ACHN (cell line): ENCODE measurements at regions not wholly inside any gene's neighbourhood (a gene's known extent, or its start where the extent isn't known, plus 50 kb on each side); places are given as distances from the start of the nearest gene placed in this dataset.
A peak's percentile ranks its signal among the peaks of the same experiment; 100 is the strongest.

Source experiments
- DNase-seq: peaks from one replicate; pipeline ENCODE4 v3.0.0-alpha.2; 2015
- in situ Hi-C: cut with HindIII; loops from 2 replicates; pipeline ENCODE4 v1.10.0; 2017; ENCODE audit warnings: low sequenced_read_pairs, low pct_ligation_motif_present, low pct_unique_long_range_greater_than_20kb

- DNase-seq = no peak
- in situ Hi-C loops = no loop called here
Observed at GRCh38 chr3:25128735-25129134, 299.3 kb upstream of the RARB start.

DNA sequence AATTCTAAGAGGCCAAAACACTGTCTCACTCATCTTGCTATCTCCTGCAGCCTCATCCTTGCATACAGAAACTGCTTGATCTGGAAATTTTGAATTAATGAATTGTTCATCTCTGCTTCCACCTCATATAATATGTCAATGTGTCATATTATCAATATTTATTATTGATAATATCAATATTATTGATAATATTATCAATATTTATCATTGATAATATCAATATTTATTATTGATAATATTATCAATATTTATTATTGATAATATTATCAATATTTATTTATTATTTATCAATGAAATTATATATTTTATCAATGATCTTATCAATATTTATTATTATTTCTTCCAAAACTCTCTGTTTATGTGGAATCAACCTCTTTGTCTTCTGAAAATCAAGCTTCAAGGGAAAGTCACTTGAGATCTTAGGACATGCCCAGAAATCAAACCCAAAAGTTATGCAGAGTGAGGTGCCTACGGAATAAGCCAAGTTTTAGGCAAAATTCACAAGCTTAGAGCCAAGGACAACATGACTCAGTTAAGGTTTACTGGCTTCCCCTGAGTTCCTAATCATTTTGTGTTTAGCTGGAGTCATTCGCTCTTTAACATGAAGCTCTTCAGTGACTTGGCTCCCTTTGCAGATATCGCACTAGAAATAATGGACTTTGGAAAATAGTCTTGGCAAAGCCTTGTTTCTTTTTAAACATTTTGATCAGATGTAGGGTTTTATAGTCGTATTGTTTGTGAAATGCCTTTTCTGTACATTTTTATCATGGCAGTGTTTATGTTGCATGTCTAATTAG is 297.1 kb upstream of the RARB start:
- in situ Hi-C loops = no loop called here
- no peak for DNase-seq

DNA sequence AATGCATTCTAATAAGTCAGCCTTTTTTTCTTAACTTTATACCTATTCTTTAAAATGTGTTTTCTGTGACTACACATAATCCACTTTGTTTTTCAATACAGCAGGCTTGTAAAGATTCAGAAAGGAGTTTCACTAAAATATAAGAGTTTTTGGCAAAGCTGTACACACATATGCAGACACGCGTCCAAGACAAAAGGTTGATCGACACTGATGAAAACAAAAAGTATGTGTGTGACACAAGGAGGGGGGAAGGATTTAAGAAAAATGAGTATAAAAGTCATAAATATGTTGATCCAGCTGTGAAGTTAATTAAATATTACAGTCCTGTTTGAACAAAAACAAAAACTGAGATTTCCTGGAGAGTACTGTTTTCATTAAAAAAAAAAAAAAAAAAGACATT is 294.5 kb upstream of the RARB start:
- in situ Hi-C loops = no loop called here
- DNase-seq = no peak

- DNase-seq = no peak
- in situ Hi-C loops = no loop called here
Observed at GRCh38 chr3:25137606-25138005, 290.5 kb upstream of the RARB start.

GRCh38 chr3:25139267-25139666 is 288.8 kb upstream of the RARB start:
- no peak for DNase-seq
- in situ Hi-C loops = no loop called here

GRCh38 chr3:25142609-25143355 is 285.3 kb upstream of the RARB start:
- in situ Hi-C loops = no loop called here
- DNase-seq = no peak

DNA sequence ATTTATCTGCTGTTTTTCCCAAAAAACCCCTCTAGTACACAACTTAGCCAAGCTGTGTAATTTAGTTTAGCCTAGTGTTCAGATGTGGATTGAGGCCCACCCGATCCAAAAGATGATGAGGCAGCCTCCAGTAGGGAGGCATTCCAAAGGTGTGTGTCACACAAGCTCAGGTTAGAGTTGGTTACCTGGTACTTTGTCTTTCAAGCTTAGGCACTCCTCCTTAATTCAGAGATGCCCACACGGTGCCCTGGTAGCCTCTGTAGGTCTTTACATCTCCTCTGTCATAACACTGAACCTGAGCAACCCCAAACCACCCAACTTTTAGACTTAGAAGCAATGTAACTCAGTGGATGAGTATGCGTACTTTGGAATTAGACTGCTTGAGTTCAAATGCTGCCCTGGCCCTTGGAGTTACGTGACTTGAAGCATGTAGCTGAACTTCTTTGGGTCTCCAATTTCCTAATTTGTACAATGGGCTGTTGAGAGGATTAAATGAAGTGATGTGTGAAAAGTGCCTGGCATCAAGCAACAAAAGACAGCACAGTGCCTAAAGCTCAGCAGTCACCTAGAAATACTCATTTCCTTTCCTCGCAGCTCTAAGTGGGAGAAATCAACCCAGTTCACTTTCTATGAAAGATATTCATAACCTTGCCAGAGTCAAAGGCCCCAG is 284.6 kb upstream of the RARB start:
- in situ Hi-C loops = no loop called here
- DNase-seq = no peak

- in situ Hi-C loops = no loop called here
- DNase-seq = no peak
Observed at GRCh38 chr3:25144430-25144829, 283.6 kb upstream of the RARB start.

DNA sequence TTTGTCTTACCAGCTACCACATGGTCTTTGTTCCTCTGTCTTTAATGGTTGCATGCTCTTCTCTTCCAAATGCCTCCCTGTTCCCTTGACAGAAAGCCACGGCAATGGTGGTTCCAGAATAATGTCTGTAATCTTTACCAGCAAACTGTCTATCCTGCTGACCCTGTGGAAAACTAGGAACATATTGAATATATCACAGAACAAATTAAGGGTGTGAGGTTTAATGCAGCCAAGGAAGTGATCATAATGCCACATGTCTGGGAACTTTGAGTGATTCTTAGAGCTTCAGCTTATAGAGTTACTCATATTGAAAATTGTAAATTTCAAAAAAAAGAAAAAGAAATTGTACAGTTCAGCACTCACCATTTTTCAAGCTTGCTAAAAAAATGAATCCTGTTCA is 282.9 kb upstream of the RARB start:
- in situ Hi-C loops = no loop called here
- no peak for DNase-seq

GRCh38 chr3:25150199-25150598 is 277.9 kb upstream of the RARB start:
- in situ Hi-C loops = no loop called here
- DNase-seq = no peak

- in situ Hi-C loops = no loop called here
Observed at GRCh38 chr3:25151281-25151902, 276.7 kb upstream of the RARB start.

GRCh38 chr3:25151903-25152295 is 276.2 kb upstream of the RARB start:
- in situ Hi-C loops = no loop called here
- DNase-seq = no peak

More at GRCh38 chr3:25151281-25151902, 276.7 kb upstream of the RARB start:
- no peak for DNase-seq

- in situ Hi-C loops = no loop called here
- DNase-seq = no peak
Observed at GRCh38 chr3:25153136-25153535, 274.9 kb upstream of the RARB start.

DNA sequence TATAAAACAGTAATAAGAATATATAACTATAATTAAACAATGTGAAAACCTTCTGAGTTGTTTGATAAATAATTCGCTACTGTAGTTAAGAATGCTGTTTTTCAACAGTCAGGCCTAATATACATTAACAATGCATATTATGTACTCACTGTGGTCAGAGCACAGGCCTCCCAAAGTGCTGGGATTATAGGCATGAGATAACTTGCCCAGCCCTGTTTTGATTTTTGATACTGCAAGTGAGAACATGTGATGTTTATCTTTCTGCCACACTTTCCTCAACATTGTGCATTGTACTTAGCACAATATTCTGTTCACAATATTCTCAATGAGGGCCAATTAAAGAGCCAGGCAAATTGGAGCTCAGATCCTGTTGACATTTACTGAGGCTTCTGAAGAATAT is 274.5 kb upstream of the RARB start:
- in situ Hi-C loops = no loop called here
- DNase-seq = no peak

DNA sequence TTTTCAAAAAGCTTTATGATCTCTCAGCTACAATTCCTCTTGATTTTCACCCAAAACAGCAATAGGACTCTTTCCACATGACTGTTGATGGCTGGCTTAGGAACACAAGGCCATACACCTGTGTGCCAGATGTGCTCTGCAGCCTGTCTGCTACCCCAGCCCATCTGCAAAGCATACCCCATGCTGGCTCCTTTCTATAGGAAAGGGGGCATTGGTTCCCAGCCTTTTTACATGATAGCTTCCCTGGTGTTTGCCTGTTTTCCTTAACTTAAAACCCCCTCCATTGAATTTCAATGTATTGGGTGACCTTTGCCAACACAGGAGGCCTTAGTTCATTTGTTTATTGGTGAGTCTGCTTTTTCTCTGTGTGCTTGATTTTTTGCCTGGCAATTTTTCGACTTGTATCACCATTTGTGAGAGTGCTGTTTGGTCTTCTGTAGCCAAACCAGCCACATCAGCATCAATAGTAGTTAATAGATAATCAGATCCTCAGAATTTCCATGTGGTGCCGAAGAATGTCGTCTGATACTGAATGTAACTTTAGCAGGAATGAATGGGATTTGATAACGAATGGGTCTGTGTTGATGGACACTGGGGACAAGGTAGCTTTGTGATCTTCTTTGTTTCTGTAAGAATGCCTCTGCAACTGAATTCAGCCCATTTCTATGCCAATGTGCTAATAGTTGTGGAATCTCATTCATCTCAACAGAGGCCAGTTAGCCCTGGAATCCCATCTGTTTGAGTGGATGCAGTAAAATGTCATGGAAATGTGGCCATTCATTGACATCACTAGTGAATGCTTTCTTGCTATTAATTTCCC is 272.2 kb upstream of the RARB start:
- DNase-seq = peak; percentile 49
- in situ Hi-C loops = no loop called here

GRCh38 chr3:25156626-25157025 is 271.4 kb upstream of the RARB start:
- in situ Hi-C loops = no loop called here
- peak; percentile 77 for DNase-seq

GRCh38 chr3:25165306-25165705 is 262.8 kb upstream of the RARB start:
- in situ Hi-C loops = no loop called here
- DNase-seq = no peak

- in situ Hi-C loops = no loop called here
Observed at GRCh38 chr3:25166016-25166415, 262.0 kb upstream of the RARB start.

More at GRCh38 chr3:25166016-25166415, 262.0 kb upstream of the RARB start:
- DNase-seq = no peak
